ENCODE measurements at regions not wholly inside any gene's neighbourhood (a gene's known extent, or its start where the extent isn't known, plus 50 kb on each side); places are given as distances from the start of the nearest gene placed in this dataset.
"Not testable (repeated sequence)": the region's sequence is repeated elsewhere in the genome, so short reads cannot be mapped to it uniquely, and the experiment has no call there.

DNA sequence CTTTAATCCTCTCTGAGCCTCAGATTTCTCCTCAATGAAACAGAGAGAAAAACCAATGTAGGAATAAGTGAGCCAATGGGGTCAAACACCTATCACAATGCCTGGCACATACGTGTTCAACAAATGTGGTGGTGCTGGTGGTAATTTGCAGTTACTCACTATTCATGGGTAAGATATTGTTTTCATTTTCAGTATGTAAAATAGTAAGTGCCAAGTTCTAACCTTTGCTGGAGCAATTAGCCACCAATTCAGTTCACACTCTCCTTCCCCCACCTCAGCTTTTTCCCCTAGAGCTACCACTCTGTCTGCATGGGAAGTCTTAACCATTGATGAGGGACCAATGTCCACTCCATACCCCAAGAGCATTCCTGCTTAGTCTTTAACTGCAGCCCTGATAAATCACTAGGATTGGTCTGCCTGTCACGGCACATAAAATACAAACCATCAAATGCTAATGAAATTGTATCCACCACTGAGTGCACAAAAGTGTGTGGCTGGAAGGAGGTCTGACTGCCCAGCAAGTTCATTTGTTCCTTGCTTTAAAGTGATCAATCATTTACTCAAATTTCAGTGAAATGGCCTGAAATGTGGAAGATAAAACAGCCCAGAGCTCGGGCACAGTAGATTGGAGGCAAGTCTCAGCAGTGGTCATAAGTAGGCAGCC is 187.4 kb upstream of the API5 start:
- ATAC-seq (no peak), DNase-seq (no peak)
- no peak overlapping the region for H3K27ac Mint-ChIP-seq
- H3K27me3 Mint-ChIP-seq = no peaks in the 10 kb centered on the region
- no peaks in the 10 kb centered on the region for H3K9me3 Mint-ChIP-seq
- no peaks in the 10 kb centered on the region for H3K4me1 Mint-ChIP-seq
- H3K4me3 Mint-ChIP-seq = no peak overlapping the region
- H3K36me3 Mint-ChIP-seq (ENCODE audit: low read depth) = no peaks in the 10 kb centered on the region

DNA sequence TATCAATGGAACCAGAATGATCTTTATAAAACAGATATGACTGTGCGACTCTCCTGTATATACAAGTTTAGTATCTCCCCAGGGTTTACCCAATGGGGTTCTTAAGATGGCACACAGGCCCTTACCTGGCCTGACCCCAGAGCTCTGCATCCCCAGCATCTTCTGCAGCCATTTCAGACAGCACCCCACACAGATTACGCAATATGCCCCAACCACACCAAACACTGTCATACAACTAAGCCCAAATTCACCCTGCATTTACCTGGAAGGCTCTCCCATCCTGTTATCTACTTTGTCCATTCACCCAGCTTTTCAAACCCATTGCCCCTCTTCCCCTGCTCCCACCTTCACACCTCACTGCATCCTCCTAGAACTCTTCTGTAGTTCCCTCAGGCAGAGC is 182.5 kb upstream of the API5 start:
- no peaks in the 10 kb centered on the region for H3K27me3 Mint-ChIP-seq
- no peaks in the 10 kb centered on the region for H3K4me1 Mint-ChIP-seq
- no peaks in the 10 kb centered on the region for H3K9me3 Mint-ChIP-seq
- ATAC-seq (no peak), DNase-seq (no peak)
- no peak overlapping the region for H3K4me3 Mint-ChIP-seq
- H3K27ac Mint-ChIP-seq = no peak overlapping the region
- H3K36me3 Mint-ChIP-seq (ENCODE audit: low read depth) = no peaks in the 10 kb centered on the region

DNA sequence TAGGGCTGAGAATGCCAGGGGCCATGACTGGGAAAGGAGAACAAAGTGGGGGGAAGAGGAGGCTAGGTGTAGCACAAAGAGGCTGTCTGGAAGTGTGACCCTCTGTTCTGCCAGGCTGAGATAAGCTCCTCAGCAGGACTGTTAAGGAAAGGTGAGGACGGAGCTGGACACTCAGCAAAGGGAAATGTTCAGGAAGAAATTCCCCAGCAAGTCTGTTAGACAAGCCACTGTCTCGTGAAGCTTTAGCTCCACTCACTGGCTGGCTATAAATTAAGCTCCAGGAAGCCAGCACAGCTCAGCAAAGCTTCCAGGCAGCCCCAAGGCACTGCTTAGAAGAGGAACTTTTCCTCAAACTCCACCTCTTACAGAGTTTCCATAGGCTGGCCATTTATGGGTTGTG is 181.2 kb upstream of the API5 start:
- Mint-ChIP-seq H3K4me3 (no peak overlapping the region), H3K4me1 (no peaks in the 10 kb centered on the region), H3K9me3 (no peaks in the 10 kb centered on the region), H3K27ac (no peak overlapping the region), H3K27me3 (no peaks in the 10 kb centered on the region), H3K36me3 (ENCODE audit: low read depth) (no peaks in the 10 kb centered on the region)
- no peak for ATAC-seq
- DNase-seq = no peak

DNA sequence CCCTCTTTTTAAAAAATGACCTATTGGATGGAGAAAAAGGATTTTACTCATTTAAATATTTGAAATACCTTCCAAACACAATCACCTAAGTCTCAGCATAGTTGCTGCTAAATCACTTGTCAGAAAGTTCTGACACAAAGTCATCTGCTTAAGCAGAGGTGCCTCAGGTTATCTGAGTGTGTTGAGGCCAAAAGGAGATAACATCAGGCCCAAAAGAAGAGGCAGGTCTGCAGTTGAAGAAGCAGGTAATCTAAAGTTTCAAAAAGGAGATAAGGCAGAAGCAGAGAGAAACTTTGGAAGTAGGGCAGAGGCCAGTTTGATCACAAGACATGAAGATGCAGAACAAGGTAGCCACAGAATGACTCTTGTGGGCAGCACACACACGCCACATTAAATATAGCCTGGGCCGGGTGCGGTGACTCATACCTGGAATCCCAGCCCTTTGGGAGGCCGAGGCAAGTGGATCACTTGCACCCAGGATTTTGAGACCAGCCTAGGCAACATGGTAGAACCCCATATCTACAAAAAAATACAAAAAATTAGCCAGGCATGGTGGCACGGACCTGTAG is 175.7 kb upstream of the API5 start:
- Mint-ChIP-seq H3K9me3 (peaks cover 1% of the 10 kb centered on the region), H3K27ac (no peak overlapping the region), H3K36me3 (ENCODE audit: low read depth) (no peaks in the 10 kb centered on the region), H3K27me3 (peaks cover under 1% of the 10 kb centered on the region), H3K4me3 (no peak overlapping the region), H3K4me1 (no peaks in the 10 kb centered on the region)
- no peak for DNase-seq
- no peak for ATAC-seq

DNA sequence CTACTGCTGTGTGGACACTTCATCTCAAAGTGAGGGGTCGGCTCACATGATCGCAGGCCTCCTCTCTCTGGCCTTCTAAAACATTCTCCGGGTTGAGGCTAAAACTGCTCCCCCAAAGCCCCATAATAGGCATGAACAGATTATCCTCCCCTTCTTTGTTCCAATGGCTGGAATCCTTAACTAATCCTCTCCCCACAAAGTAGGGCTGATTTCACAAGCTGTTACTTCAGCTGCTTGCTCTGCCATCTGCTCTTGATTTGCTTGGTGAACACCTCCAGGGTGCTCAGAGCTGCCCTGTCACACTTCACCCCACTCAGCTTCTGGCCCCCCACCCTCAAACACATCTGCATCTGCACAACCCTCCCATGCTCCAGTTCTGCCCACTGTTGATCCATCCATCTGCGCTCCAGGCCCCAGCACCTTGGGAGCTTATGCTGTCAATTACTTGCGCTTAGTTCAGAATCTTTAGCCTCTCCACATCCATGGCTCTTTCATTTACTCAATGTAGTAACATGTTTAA is 173.1 kb upstream of the API5 start:
- peaks cover 2% of the 10 kb centered on the region for H3K27me3 Mint-ChIP-seq
- no peak for ATAC-seq
- H3K36me3 Mint-ChIP-seq (ENCODE audit: low read depth) = no peaks in the 10 kb centered on the region
- DNase-seq = no peak
- H3K4me1 Mint-ChIP-seq = no peaks in the 10 kb centered on the region
- no peak overlapping the region for H3K4me3 Mint-ChIP-seq
- peaks cover 14% of the 10 kb centered on the region for H3K9me3 Mint-ChIP-seq
- H3K27ac Mint-ChIP-seq = no peak overlapping the region

DNA sequence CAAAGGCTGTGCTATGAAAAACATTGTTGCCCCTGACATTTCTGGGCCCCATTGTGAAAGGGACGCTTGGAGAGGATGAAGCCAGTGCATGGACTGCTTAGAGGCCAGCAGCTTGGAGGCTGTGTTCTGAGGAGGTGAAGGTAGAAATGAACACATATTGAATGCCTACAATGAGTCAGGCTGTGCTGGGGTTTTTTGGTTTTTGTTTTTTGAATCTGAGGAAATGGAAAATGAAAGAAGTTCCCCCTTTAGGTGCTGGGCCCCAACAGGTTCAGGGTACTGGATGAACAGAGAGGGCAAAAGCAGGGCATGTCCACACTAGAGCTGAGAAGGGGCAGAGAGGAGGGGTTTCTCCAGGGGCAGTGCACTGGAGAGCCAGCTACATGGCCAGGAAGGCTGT is 166.1 kb upstream of the API5 start:
- Mint-ChIP-seq H3K4me3 (no peak overlapping the region), H3K27me3 (peaks cover 2% of the 10 kb centered on the region), H3K9me3 (peaks cover 14% of the 10 kb centered on the region), H3K4me1 (no peaks in the 10 kb centered on the region), H3K27ac (no peak overlapping the region), H3K36me3 (ENCODE audit: low read depth) (no peaks in the 10 kb centered on the region)
- DNase-seq = no peak
- ATAC-seq = no peak

DNA sequence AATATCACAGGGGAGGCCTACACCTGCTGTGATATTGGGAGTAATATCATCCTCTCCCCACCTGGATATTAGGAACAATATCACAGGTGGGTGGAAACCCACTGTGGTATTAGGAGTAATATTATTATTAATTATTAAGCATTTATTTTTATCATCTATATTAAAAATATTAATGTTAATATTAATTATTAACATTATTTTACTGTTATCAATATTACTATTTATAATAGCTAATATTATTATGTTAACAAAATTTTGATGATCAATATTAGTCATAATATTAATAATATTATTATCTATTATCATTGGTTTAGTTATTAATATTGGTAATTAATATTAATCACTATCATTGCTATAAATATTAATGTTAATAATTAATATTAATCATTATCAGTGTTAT is 161.1 kb upstream of the API5 start:
- no peaks in the 10 kb centered on the region for H3K27me3 Mint-ChIP-seq
- DNase-seq = no peak
- H3K9me3 Mint-ChIP-seq = peaks cover 3% of the 10 kb centered on the region
- H3K4me3 Mint-ChIP-seq = no peak overlapping the region
- no peaks in the 10 kb centered on the region for H3K4me1 Mint-ChIP-seq
- no peaks in the 10 kb centered on the region for H3K36me3 Mint-ChIP-seq (ENCODE audit: low read depth)
- no peak for ATAC-seq
- no peak overlapping the region for H3K27ac Mint-ChIP-seq

DNA sequence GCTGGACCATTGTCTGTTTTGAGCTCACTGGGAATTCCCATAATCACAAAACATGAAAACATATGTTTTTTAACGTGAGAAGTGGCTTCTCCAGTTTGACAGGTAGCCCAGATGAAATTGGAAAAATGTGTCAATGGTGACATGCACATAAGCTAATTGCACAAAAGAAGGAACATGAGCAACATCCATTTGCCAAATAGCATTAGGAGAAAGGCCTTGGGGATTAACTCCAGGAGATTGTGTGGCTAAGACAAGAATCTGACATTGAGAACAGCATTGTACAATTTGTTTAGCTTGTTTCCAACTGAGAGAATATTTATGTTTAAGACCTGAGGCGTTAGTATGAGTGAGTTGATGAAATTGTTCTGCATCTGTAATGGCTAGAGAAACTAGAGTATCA is 147.0 kb upstream of the API5 start:
- Mint-ChIP-seq H3K36me3 (ENCODE audit: low read depth) (no peaks in the 10 kb centered on the region), H3K27ac (no peak overlapping the region), H3K4me1 (no peaks in the 10 kb centered on the region), H3K4me3 (no peak overlapping the region), H3K27me3 (no peaks in the 10 kb centered on the region), H3K9me3 (peaks cover 15% of the 10 kb centered on the region)
- DNase-seq = no peak
- ATAC-seq = no peak

DNA sequence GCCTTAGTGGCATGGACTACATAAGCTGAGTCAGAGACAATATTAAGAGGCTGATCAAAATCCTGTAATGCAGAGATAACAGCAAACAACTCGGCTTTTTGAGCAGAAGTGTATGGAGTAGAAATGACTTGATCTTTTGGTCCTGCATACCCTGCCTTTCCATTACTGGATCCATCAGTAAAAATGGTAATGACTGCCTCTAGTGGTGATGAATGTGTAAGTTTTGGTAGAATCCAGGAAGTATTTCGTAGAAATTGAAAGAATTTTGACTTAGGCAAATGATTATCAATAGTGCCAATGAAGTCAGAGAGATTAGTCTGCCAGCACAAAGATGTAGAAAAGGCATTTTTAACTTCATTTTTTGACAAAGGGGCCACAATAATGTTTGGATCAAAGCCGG is 146.4 kb upstream of the API5 start:
- H3K9me3 Mint-ChIP-seq = peaks cover 15% of the 10 kb centered on the region
- DNase-seq; H3K27me3 Mint-ChIP-seq; H3K4me3 Mint-ChIP-seq; ATAC-seq; H3K4me1 Mint-ChIP-seq; H3K27ac Mint-ChIP-seq; H3K36me3 Mint-ChIP-seq (ENCODE audit: low read depth): not testable (repeated sequence)

DNA sequence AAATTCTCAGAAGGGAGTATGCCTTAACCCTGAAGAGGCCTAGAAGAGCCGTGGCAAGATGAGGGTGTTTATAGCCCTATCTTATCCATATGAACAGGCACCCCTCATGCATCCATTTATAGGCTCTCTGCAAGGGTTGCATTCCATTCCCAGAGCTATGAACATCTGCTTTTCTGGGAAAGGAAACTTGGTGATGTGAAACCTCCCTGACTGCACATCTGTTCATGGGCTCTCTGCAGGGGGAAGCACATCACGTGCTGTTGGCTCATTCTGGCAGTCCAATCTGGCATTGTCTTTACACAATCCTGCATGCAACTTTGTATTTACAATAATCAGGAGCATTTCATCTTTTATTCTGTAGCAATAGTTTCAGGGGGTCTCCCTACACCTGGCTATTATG is 143.6 kb upstream of the API5 start:
- H3K36me3 Mint-ChIP-seq (ENCODE audit: low read depth); ATAC-seq; H3K27ac Mint-ChIP-seq; H3K4me1 Mint-ChIP-seq; DNase-seq; H3K4me3 Mint-ChIP-seq; H3K27me3 Mint-ChIP-seq: not testable (repeated sequence)
- peaks cover 15% of the 10 kb centered on the region for H3K9me3 Mint-ChIP-seq

DNA sequence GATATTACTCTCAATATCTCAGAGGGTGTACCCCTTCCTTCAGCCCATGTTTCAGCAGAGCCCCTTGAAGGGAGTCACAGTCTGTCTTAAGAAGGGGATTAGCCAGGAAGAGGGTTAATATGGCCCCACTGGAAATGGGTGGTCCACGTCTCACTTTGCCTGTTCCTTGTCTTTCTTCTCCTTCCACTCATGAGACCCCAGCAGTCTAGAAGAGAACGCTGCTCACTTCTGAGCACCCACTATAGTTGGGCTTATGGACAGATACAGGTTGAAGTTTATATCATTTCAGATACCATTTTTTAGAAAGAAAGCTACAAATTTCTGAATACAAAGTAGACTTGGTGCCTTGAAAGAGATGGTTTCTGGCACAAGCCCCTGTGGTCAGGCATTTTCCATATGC is 139.3 kb upstream of the API5 start:
- H3K27ac Mint-ChIP-seq = no peak overlapping the region
- no peak overlapping the region for H3K4me3 Mint-ChIP-seq
- DNase-seq = no peak
- H3K9me3 Mint-ChIP-seq = peaks cover 1% of the 10 kb centered on the region
- no peaks in the 10 kb centered on the region for H3K36me3 Mint-ChIP-seq (ENCODE audit: low read depth)
- H3K4me1 Mint-ChIP-seq = no peaks in the 10 kb centered on the region
- no peak for ATAC-seq
- H3K27me3 Mint-ChIP-seq = no peaks in the 10 kb centered on the region

DNA sequence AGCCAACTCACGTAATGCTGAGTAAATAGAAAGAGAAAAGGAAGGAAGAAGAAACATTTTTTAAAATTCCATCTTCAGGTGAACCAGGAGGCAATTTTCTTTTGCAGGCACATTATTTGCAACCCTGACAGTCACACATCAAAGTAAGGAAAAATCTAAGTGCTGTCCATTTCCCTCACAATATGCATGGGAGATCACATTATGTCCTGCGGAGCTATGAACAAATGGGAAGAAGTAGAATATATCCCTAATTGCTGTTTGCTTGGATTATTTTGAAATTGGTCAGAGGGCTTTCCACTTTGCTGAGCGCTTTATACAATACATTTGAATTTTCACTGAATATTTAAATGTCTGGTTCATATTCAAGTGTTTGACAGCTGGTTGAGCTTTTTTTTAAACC is 133.8 kb upstream of the API5 start:
- Mint-ChIP-seq H3K9me3 (no peaks in the 10 kb centered on the region), H3K27ac (no peak overlapping the region), H3K27me3 (no peaks in the 10 kb centered on the region), H3K4me3 (no peak overlapping the region), H3K4me1 (no peaks in the 10 kb centered on the region), H3K36me3 (ENCODE audit: low read depth) (no peaks in the 10 kb centered on the region)
- DNase-seq (no peak), ATAC-seq (no peak)

DNA sequence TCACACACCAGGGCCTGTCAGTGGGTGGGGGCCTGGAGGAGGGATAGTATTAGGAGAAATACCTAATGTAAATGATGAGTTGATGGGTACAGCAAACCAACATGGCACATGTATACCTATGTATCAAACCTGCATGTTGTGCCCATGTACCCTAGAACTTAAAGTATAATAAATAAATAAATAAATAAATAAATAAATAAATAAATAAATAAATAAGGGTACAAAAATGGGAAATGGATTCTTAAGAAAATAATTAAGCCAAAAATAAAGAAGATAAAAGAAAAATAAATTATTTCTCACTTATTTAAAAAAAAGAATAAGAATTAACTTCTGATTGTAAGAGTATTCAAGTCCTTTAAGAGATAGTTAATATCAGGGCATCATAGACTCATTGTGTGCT is 117.3 kb upstream of the API5 start:
- not testable (repeated sequence) for H3K27ac Mint-ChIP-seq; H3K27me3 Mint-ChIP-seq; H3K4me1 Mint-ChIP-seq; H3K36me3 Mint-ChIP-seq (ENCODE audit: low read depth); H3K9me3 Mint-ChIP-seq; H3K4me3 Mint-ChIP-seq; ATAC-seq; DNase-seq

DNA sequence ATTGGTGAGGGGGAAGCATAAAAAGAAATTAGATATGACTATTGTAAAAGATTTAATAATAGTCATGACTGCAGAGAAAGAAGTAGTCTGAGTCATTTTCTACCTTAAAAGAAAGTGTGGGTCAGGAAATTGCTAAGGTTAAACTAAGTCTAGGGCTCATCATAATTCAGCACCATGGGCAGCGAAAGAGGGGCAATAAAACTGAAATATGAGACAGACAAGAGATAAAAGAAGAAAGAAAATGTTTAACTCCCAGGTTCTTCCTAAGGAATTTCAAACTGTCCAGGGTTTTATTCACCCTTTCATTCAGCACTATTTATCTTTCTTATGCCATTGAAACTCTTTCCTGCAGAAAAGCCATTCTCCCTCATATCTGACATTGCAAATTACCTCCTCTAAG is 114.4 kb upstream of the API5 start:
- Mint-ChIP-seq H3K9me3 (peaks cover 9% of the 10 kb centered on the region), H3K27me3 (no peaks in the 10 kb centered on the region), H3K27ac (no peak overlapping the region), H3K4me1 (no peaks in the 10 kb centered on the region), H3K36me3 (ENCODE audit: low read depth) (no peaks in the 10 kb centered on the region), H3K4me3 (no peak overlapping the region)
- no peak for ATAC-seq
- no peak for DNase-seq

DNA sequence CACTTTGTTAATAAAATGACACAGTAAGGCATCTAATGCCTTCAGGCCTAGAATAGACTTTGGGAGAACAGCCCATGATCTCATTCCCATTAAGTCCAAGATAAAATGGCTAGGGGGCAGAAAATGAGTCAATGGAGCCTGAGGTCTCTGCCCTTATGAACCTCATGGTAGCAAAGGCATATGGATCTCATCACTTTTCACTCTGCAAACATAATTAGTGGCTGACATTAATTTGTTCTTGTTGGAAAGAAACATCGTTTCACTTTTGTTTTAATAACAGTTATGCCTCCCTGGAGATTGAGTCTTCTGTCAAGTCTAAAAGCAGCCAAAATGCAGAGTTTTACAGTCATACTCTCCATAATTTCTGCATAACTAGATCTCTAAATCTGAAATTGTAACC is 111.8 kb upstream of the API5 start:
- Mint-ChIP-seq H3K9me3 (peaks cover 9% of the 10 kb centered on the region), H3K36me3 (ENCODE audit: low read depth) (no peaks in the 10 kb centered on the region), H3K4me3 (no peak overlapping the region), H3K4me1 (no peaks in the 10 kb centered on the region), H3K27me3 (no peaks in the 10 kb centered on the region), H3K27ac (no peak overlapping the region)
- ATAC-seq (no peak), DNase-seq (no peak)

DNA sequence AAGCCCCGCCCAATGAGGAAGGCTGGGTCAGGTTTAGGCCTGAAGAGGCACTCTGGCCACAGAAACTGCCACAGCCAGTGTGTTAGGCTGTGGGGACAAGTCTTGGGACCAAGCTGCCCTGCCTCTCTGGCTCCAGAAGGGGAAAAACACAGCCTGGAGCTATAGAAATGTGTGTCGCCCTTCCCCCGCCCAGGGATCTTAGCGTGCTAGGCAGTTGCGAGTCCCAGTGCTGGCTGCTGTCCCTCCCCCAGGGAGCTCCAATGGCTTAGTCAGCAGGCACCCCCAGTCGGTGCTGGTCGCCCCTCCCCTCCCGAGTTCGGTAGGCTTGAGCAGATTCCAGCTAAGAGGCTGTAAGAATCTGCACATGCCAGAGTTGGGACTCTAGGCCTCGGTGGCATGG is 99.5 kb upstream of the API5 start:
- H3K27ac Mint-ChIP-seq = no peak overlapping the region
- DNase-seq = no peak
- H3K4me3 Mint-ChIP-seq = no peak overlapping the region
- no peaks in the 10 kb centered on the region for H3K4me1 Mint-ChIP-seq
- H3K27me3 Mint-ChIP-seq = no peaks in the 10 kb centered on the region
- H3K36me3 Mint-ChIP-seq (ENCODE audit: low read depth) = no peaks in the 10 kb centered on the region
- no peak for ATAC-seq
- peaks cover 11% of the 10 kb centered on the region for H3K9me3 Mint-ChIP-seq
